K562 (cell line): ENCODE measurements at regions not wholly inside any gene's neighbourhood (a gene's known extent, or its start where the extent isn't known, plus 50 kb on each side); places are given as distances from the start of the nearest gene placed in this dataset.

ENCODE experiments used
- AFF1 ChIP-seq, 2 experiments: fragments of 450-650 bp; IDR thresholded peaks; 2 replicates each; pipeline ENCODE4 v1.6.1; 2018; ENCODE audit warnings: mild to moderate bottlenecking in 2 of 2, low read depth in 1 of 2; ENCODE audit not compliant: partially characterized antibody in 2 of 2
- ATF4 ChIP-seq: fragments of 450-650 bp; formaldehyde crosslinking; IDR thresholded peaks from 2 replicates; pipeline ENCODE4 v1.4.0; 2022; ENCODE audit warnings: mild to moderate bottlenecking, moderate library complexity
- DEAF1 ChIP-seq: fragments of 450-650 bp; formaldehyde crosslinking; IDR thresholded peaks from 2 replicates; pipeline ENCODE4 v1.4.0; 2020; ENCODE audit warnings: mild to moderate bottlenecking, moderate library complexity
- FOXJ3 ChIP-seq: sonication (generic); formaldehyde crosslinking; IDR thresholded peaks from 2 replicates; pipeline ENCODE4 v1.4.0; 2020; ENCODE audit warnings: mild to moderate bottlenecking, missing genetic modification reagents
- FOXM1 ChIP-seq, 2 experiments: fragments of 450-650 bp in 1 of 2; sonication (generic) in 1 of 2; formaldehyde crosslinking in 1 of 2; IDR thresholded peaks; 2 replicates each; pipeline versions ENCODE4 v1.6.1 to v1.9.0; 2017 to 2022; ENCODE audit warnings: low read depth in 2 of 2, mild to moderate bottlenecking in 2 of 2, missing genetic modification reagents in 1 of 2, moderate library complexity in 1 of 2
- HDAC2 ChIP-seq: fragments of 450-650 bp; IDR thresholded peaks from 2 replicates; pipeline ENCODE4 v1.6.1; 2016; ENCODE audit warnings: mild to moderate bottlenecking
- MAFG ChIP-seq: fragments of 450-650 bp; conservative IDR thresholded peaks from 2 replicates; pipeline ENCODE4 v1.6.1; 2016; ENCODE audit warnings: missing genetic modification characterization, missing compliant biosample characterization
- NEUROD1 ChIP-seq: fragments of 150-350 bp; IDR thresholded peaks from 2 replicates; pipeline ENCODE4 v1.6.1; 2014; ENCODE audit warnings: borderline replicate concordance, low read length, low read depth; ENCODE audit not compliant: partially characterized antibody
- NFATC3 ChIP-seq: fragments of 450-650 bp; IDR thresholded peaks from 2 replicates; pipeline ENCODE4 v1.6.1; 2017; ENCODE audit warnings: mild to moderate bottlenecking
- NFIX ChIP-seq: fragments of 250-450 bp; sonication (Bioruptor Pico); IDR thresholded peaks from 2 replicates; pipeline ENCODE4 v1.4.0; 2020; ENCODE audit warnings: low read depth, mild to moderate bottlenecking, moderate library complexity
- NFRKB ChIP-seq: fragments of 450-650 bp; IDR thresholded peaks from 2 replicates; pipeline ENCODE4 v1.6.1; 2016; ENCODE audit warnings: low read depth
- PPARD ChIP-seq: fragments of 250-450 bp; sonication (Bioruptor Pico); IDR thresholded peaks from 2 replicates; pipeline ENCODE4 v1.8.0; 2022; ENCODE audit warnings: inconsistent platforms, mild to moderate bottlenecking, moderate library complexity
- RNF219 ChIP-seq: fragments of 250-450 bp; sonication (Bioruptor Pico); IDR thresholded peaks from 2 replicates; pipeline ENCODE4 v1.5.0; 2022; ENCODE audit warnings: mild to moderate bottlenecking
- ZBTB2 ChIP-seq: fragments of 450-650 bp; IDR thresholded peaks from 2 replicates; pipeline ENCODE4 v1.6.1; 2016; ENCODE audit warnings: antibody characterized with exemption
- ZFP30 ChIP-seq: fragments of 250-450 bp; sonication (Bioruptor Pico); IDR thresholded peaks from 2 replicates; pipeline ENCODE4 v1.8.0; 2022; ENCODE audit warnings: moderate library complexity, mild to moderate bottlenecking, inconsistent platforms, borderline replicate concordance
- ZNF589 ChIP-seq: fragments of 200-800 bp; sonication (Bioruptor generic); IDR thresholded peaks from 2 replicates; pipeline ENCODE4 v1.6.1; 2016; ENCODE audit warnings: low read depth, missing genetic modification characterization, missing compliant biosample characterization

- TF ChIP-seq AFF1 (IDR thresholded peaks at IDR 0.05; ENCODE audit: low read depth in 1 of 2, partially characterized antibody in 2 of 2) (peak in 1 of 2 experiments; percentile 17), PPARD (CRISPR knock-in tag) (no peak), HDAC2 (peak; percentile 36; the same call in 1 of the 2 replicates), FOXJ3 (CRISPR knock-in tag) (no peak), NFIX (no peak), ZFP30 (CRISPR knock-in tag) (no peak), MAFG (peak; percentile 40), RNF219 (CRISPR knock-in tag) (no peak), ZBTB2 (no peak), ZNF589 (no peak), ATF4 (no peak), FOXM1 (IDR thresholded peaks at IDR 0.05; ENCODE audit: low read depth) (no peak), FOXM1 (CRISPR knock-in tag; IDR thresholded peaks at IDR 0.05; ENCODE audit: low read depth) (no peak), NFATC3 (no peak), NFRKB (no peak), DEAF1 (CRISPR knock-in tag) (no peak), NEUROD1 (no peak)
These were observed 114.3 kb upstream of the SERP2 start (continued) for GRCh38 chr13:44259045-44260027.
